EH (cell line): ENCODE measurements at regions not wholly inside any gene's neighbourhood (a gene's known extent, or its start where the extent isn't known, plus 50 kb on each side); places are given as distances from the start of the nearest gene placed in this dataset.

Source experiments
- DNase-seq: peaks from one replicate; pipeline ENCODE4 v3.0.0-alpha.2; 2015; ENCODE audit warnings: low read depth

GRCh38 chr5:124421584-124421983 lies 324.9 kb downstream of the ZNF608 start:
- DNase-seq: no peak

GRCh38 chr5:124420952-124421351 lies 325.5 kb downstream of the ZNF608 start:
- DNase-seq: no peak

- DNase-seq: no peak
Observed at GRCh38 chr5:124419531-124419930, 326.9 kb downstream of the ZNF608 start.

GRCh38 chr5:124418390-124418789 lies 328.0 kb downstream of the ZNF608 start:
- no peak for DNase-seq

- DNase-seq: no peak
Observed at GRCh38 chr5:124417196-124417595, 329.2 kb downstream of the ZNF608 start.

GRCh38 chr5:124416627-124417026 lies 329.8 kb downstream of the ZNF608 start:
- no peak for DNase-seq

- no peak for DNase-seq
Observed at GRCh38 chr5:124414973-124415372, 331.5 kb downstream of the ZNF608 start.

GRCh38 chr5:124410539-124411488 lies 335.6 kb downstream of the ZNF608 start:
- no peak for DNase-seq

GRCh38 chr5:124408738-124409453 lies 337.5 kb downstream of the ZNF608 start:
- DNase-seq: no peak

GRCh38 chr5:124404796-124405195 lies 341.6 kb downstream of the ZNF608 start:
- no peak for DNase-seq

- no peak for DNase-seq
Observed at GRCh38 chr5:124403281-124403680, 343.2 kb downstream of the ZNF608 start.

- peak; percentile 1 for DNase-seq
Observed at GRCh38 chr5:124402144-124402581, 344.3 kb downstream of the ZNF608 start.

- DNase-seq: no peak
Observed at GRCh38 chr5:124401476-124402143, 344.8 kb downstream of the ZNF608 start.

- no peak for DNase-seq
Observed at GRCh38 chr5:124399426-124399961, 346.9 kb downstream of the ZNF608 start.

GRCh38 chr5:124398460-124398859 lies 348.0 kb downstream of the ZNF608 start:
- DNase-seq: no peak

GRCh38 chr5:124397317-124397716 lies 349.1 kb downstream of the ZNF608 start:
- DNase-seq: no peak

GRCh38 chr5:124395926-124396325 lies 350.5 kb downstream of the ZNF608 start:
- DNase-seq: no peak

GRCh38 chr5:124395287-124395686 lies 351.2 kb downstream of the ZNF608 start:
- no peak for DNase-seq

GRCh38 chr5:124394700-124395245 lies 351.7 kb downstream of the ZNF608 start:
- DNase-seq: no peak

GRCh38 chr5:124393584-124394379 lies 352.7 kb downstream of the ZNF608 start:
- DNase-seq: no peak

- DNase-seq: no peak
Observed at GRCh38 chr5:124383693-124384092, 362.7 kb downstream of the ZNF608 start.
